GM12878 (cell line): ENCODE measurements at regions not wholly inside any gene's neighbourhood (a gene's known extent, or its start where the extent isn't known, plus 50 kb on each side); places are given as distances from the start of the nearest gene placed in this dataset.

ENCODE experiments used
- ATAC-seq: fragments of 200-7000 bp; cut with Tn5 transposase; 3 replicates; pipeline ENCODE4 v1.9.1; 2020; ENCODE audit warnings: mild to moderate bottlenecking, moderate library complexity
- BruUV-seq: library from RNA; stranded (reverse); fragments of 400-500 nt; replicated peaks from 2 replicates; lab custom pipeline; 2021; lab: Mats Ljungman, UMichigan
- CTCF ChIA-PET: fragments of 300-600 bp; sonication (Branson Sonifier 250); formaldehyde crosslinking; extraction: SDS; loops from one replicate; lab custom pipeline; 2021; ENCODE audit warnings: inconsistent platforms; lab: Yijun Ruan, JAX
- POLR2A ChIA-PET: fragments of 350-600 bp; formaldehyde crosslinking; extraction: SDS; loops from one replicate; lab custom pipeline; 2021; ENCODE audit warnings: inconsistent platforms; lab: Charles Lee
- RAD21 ChIA-PET: fragments of 300-600 bp; sonication (Branson Sonifier 250); formaldehyde crosslinking; loops from one replicate; lab custom pipeline; 2023; ENCODE audit warnings: antibody characterized with exemption; ENCODE audit not compliant: unreplicated experiment; lab: Charles Lee
- SMC1A ChIA-PET: fragments of 300-600 bp; sonication (Branson Sonifier 250); formaldehyde crosslinking; loops from one replicate; lab custom pipeline; 2023; ENCODE audit not compliant: unreplicated experiment, uncharacterized antibody; lab: Charles Lee
- DNase-seq: peaks from one replicate; pipeline ENCODE4 v3.0.0-alpha.2; 2011; ENCODE audit warnings: low read depth, low spot score
- FAIRE-seq: peaks from 3 replicates; lab custom pipeline; 2011; peaks lifted over from hg19 to GRCh38; lab: Jason Lieb, UNC
- H2AFZ ChIP-seq: 2 replicates; pipeline ENCODE4 v1.6.0; 2011; ENCODE audit warnings: low read depth, low read length, control low read depth; ENCODE audit not compliant: control insufficient read depth
- H3K27ac ChIP-seq: 2 replicates; pipeline ENCODE4 v1.5.1; 2011; ENCODE audit warnings: control low read depth; ENCODE audit not compliant: control insufficient read depth, insufficient read depth
- H3K27me3 ChIP-seq, 2 experiments: replicated peaks in 1 of 2; 2 replicates each; pipeline versions ENCODE4 v1.6.0 to v1.6.1; 2011; ENCODE audit warnings: low read length in 1 of 2; ENCODE audit not compliant: control insufficient read depth in 2 of 2, insufficient read depth in 2 of 2
- H3K36me3 ChIP-seq, 2 experiments: 2 replicates each; pipeline ENCODE4 v1.5.1; 2011; ENCODE audit warnings: low read length in 1 of 2; ENCODE audit not compliant: control insufficient read depth in 2 of 2, insufficient read depth in 2 of 2
- H3K4me1 ChIP-seq: 2 replicates; pipeline ENCODE4 v1.6.1; 2011; ENCODE audit warnings: mild to moderate bottlenecking, low read length, moderate library complexity, mixed read lengths; ENCODE audit not compliant: control insufficient read depth, insufficient read depth
- H3K4me2 ChIP-seq: 2 replicates; pipeline ENCODE4 v1.6.0; 2011; ENCODE audit warnings: control low read depth; ENCODE audit not compliant: control insufficient read depth, insufficient read depth
- H3K4me3 ChIP-seq: fragments of 200-600 bp; sonication (generic); 2 replicates; pipeline ENCODE4 v1.5.1; 2016
- H3K79me2 ChIP-seq: 2 replicates; pipeline ENCODE4 v1.6.0; 2011; ENCODE audit warnings: low read length; ENCODE audit not compliant: control insufficient read depth, insufficient read depth
- H3K9ac ChIP-seq: 2 replicates; pipeline ENCODE4 v1.8.0; 2011; ENCODE audit warnings: low read length, control low read depth, mixed read lengths; ENCODE audit not compliant: control insufficient read depth, insufficient read depth
- H3K9me3 ChIP-seq: replicated peaks from 3 replicates; pipeline ENCODE4 v1.5.1; 2011; ENCODE audit warnings: mild to moderate bottlenecking, low read length; ENCODE audit not compliant: control insufficient read depth, insufficient read depth
- H4K20me1 ChIP-seq: 2 replicates; pipeline ENCODE4 v1.6.0; 2011; ENCODE audit not compliant: control insufficient read depth, insufficient read depth
- BRCA1 ChIP-seq: IDR thresholded peaks from 2 replicates; pipeline ENCODE4 v1.6.1; 2011; ENCODE audit warnings: low read depth, low read length, improper control_type of control experiment
- CHD4 ChIP-seq: fragments of 200-600 bp; sonication (generic); IDR thresholded peaks from 2 replicates; pipeline ENCODE4 v1.6.1; 2016; ENCODE audit warnings: mild to moderate bottlenecking
- MTA3 ChIP-seq: IDR thresholded peaks from 2 replicates; pipeline ENCODE4 v1.6.1; 2012; ENCODE audit warnings: low read length, inconsistent platforms, borderline replicate concordance
- MYC ChIP-seq: IDR thresholded peaks from 2 replicates; pipeline ENCODE4 v1.6.1; 2011; ENCODE audit warnings: mild to moderate bottlenecking, low read length, moderate library complexity, inconsistent platforms; ENCODE audit not compliant: insufficient read depth, insufficient replicate concordance, insufficient read length, severe bottlenecking
- NRF1 ChIP-seq: conservative IDR thresholded peaks from 2 replicates; pipeline ENCODE4 v1.6.1; 2011; ENCODE audit warnings: mild to moderate bottlenecking, low read depth, low read length, improper control_type of control experiment
- RAD51 ChIP-seq: fragments of 450-650 bp; IDR thresholded peaks from 2 replicates; pipeline ENCODE4 v1.6.1; 2016; ENCODE audit warnings: moderate library complexity, mild to moderate bottlenecking, inconsistent platforms
- RB1 ChIP-seq: fragments of 450-650 bp; formaldehyde crosslinking; IDR thresholded peaks from 2 replicates; pipeline ENCODE4 v1.6.1; 2017; ENCODE audit warnings: mild to moderate bottlenecking, borderline replicate concordance
- SMARCA5 ChIP-seq: fragments of 450-650 bp; IDR thresholded peaks from 2 replicates; pipeline ENCODE4 v1.6.1; 2017; ENCODE audit warnings: mild to moderate bottlenecking
- SP1 ChIP-seq: IDR thresholded peaks from one replicate; pipeline ENCODE4 v1.6.1; 2011; ENCODE audit warnings: low read depth, low read length
- ZNF274 ChIP-seq: IDR thresholded peaks from one replicate; pipeline ENCODE4 v1.8.0; 2011; ENCODE audit not compliant: insufficient read length, insufficient read depth
- WGBS: methylation state at CpG from one replicate; pipeline ENCODE4 v1.1.6; 2016; ENCODE audit warnings: low lambda C conversion rate; ENCODE audit not compliant: insufficient replicate concordance, insufficient coverage; ENCODE audit errors: missing lambda C conversion rate; 5-methylcytosine and 5-hydroxymethylcytosine counted together
- in situ Hi-C: fragments of 300-500 bp; cut with MboI; formaldehyde crosslinking; loops from 9 replicates; pipeline ENCODE4 v1.14.3; 2018; ENCODE audit warnings: mixed read lengths
- intact Hi-C: fragments of 100-400 bp; cut with micrococcal nuclease; formaldehyde crosslinking; loops from one replicate; pipeline ENCODE4 v1.14.2; 2022; ENCODE audit not compliant: unreplicated experiment
- TF ChIP-seq, protein P1 (sequence below): IDR thresholded peaks from 2 replicates; pipeline ENCODE4 v1.6.1; 2012; ENCODE audit warnings: low read depth, low read length, improper control_type of control experiment
- TF ChIP-seq, protein P2 (sequence below), 3 experiments: IDR thresholded peaks in 2 of 3; conservative IDR thresholded peaks in 1 of 3; 2 replicates each; pipeline ENCODE4 v1.5.1; 2011; ENCODE audit warnings: low read depth in 3 of 3, low read length in 3 of 3, mild to moderate bottlenecking in 3 of 3, control low read depth in 2 of 3, moderate library complexity in 2 of 3, inconsistent platforms in 1 of 3, mixed read lengths in 1 of 3; ENCODE audit not compliant: control insufficient read depth in 2 of 3, insufficient read depth in 1 of 3; ENCODE audit errors: extremely low read depth in 1 of 3
- TF ChIP-seq, protein P3 (sequence below): fragments of 450-650 bp; IDR thresholded peaks from 2 replicates; pipeline ENCODE4 v1.6.1; 2017; ENCODE audit warnings: low read depth, mild to moderate bottlenecking, moderate library complexity
- TF ChIP-seq, protein P4 (sequence below): fragments of 450-650 bp; IDR thresholded peaks from 2 replicates; pipeline ENCODE4 v1.6.1; 2017; ENCODE audit warnings: mild to moderate bottlenecking
- TF ChIP-seq, protein P5 (sequence below): IDR thresholded peaks from 2 replicates; pipeline ENCODE4 v1.6.1; 2012; ENCODE audit warnings: low read length, inconsistent platforms

DNA sequence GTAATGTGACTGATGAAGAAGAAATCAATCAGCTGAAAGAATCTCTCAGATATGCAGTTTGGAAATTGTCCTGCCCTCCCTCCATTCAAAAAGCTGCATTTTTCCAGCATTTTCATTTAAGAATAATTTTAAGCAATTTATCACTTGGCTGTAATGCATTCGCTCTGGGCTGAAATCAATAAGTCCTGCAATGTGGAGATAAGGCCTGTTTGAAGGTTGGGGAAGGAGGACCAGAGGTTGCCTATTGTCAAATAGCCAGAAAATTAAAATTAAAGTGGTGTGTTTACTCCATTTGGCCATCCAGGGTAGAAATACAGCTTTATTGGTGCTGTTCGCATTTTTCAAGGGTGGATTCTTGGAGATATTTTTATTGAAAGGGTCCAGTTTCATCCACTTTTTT lies 187.6 kb upstream of the NFIA start:
- no peaks in the 10 kb centered on the region for H3K4me1 ChIP-seq
- intact Hi-C loops: no loop called here
- no peak overlapping the region for H2AFZ ChIP-seq
- 20% methylated on average over 2 of the region's 2 CpGs for WGBS
- no peaks in the 10 kb centered on the region for H4K20me1 ChIP-seq
- no peak for DNase-seq
- RAD21 ChIA-PET: no interaction called here
- no peak for FAIRE-seq
- no peak for TF ChIP-seq BRCA1
- no peak for TF ChIP-seq ZNF274
- no peak for TF ChIP-seq SMARCA5
- no peak for TF ChIP-seq MTA3
- no peak for TF ChIP-seq CHD4
- TF ChIP-seq NRF1: no peak
- TF ChIP-seq, protein P1, sequence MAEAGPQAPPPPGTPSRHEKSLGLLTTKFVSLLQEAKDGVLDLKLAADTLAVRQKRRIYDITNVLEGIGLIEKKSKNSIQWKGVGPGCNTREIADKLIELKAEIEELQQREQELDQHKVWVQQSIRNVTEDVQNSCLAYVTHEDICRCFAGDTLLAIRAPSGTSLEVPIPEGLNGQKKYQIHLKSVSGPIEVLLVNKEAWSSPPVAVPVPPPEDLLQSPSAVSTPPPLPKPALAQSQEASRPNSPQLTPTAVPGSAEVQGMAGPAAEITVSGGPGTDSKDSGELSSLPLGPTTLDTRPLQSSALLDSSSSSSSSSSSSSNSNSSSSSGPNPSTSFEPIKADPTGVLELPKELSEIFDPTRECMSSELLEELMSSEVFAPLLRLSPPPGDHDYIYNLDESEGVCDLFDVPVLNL: no peak
- TF ChIP-seq, protein P2, sequence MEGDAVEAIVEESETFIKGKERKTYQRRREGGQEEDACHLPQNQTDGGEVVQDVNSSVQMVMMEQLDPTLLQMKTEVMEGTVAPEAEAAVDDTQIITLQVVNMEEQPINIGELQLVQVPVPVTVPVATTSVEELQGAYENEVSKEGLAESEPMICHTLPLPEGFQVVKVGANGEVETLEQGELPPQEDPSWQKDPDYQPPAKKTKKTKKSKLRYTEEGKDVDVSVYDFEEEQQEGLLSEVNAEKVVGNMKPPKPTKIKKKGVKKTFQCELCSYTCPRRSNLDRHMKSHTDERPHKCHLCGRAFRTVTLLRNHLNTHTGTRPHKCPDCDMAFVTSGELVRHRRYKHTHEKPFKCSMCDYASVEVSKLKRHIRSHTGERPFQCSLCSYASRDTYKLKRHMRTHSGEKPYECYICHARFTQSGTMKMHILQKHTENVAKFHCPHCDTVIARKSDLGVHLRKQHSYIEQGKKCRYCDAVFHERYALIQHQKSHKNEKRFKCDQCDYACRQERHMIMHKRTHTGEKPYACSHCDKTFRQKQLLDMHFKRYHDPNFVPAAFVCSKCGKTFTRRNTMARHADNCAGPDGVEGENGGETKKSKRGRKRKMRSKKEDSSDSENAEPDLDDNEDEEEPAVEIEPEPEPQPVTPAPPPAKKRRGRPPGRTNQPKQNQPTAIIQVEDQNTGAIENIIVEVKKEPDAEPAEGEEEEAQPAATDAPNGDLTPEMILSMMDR (IDR thresholded peaks at IDR 0.05 in 2 of 3, conservative IDR thresholded peaks at IDR 0.05 in 1 of 3; ENCODE audit: control insufficient read depth in 2 of 3, extremely low read depth in 1 of 3, insufficient read depth in 1 of 3, low read depth in 3 of 3, low read length in 3 of 3): no peak
- no peak for TF ChIP-seq MYC
- TF ChIP-seq, protein P3, sequence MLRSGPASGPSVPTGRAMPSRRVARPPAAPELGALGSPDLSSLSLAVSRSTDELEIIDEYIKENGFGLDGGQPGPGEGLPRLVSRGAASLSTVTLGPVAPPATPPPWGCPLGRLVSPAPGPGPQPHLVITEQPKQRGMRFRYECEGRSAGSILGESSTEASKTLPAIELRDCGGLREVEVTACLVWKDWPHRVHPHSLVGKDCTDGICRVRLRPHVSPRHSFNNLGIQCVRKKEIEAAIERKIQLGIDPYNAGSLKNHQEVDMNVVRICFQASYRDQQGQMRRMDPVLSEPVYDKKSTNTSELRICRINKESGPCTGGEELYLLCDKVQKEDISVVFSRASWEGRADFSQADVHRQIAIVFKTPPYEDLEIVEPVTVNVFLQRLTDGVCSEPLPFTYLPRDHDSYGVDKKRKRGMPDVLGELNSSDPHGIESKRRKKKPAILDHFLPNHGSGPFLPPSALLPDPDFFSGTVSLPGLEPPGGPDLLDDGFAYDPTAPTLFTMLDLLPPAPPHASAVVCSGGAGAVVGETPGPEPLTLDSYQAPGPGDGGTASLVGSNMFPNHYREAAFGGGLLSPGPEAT: no peak
- TF ChIP-seq, protein P4, sequence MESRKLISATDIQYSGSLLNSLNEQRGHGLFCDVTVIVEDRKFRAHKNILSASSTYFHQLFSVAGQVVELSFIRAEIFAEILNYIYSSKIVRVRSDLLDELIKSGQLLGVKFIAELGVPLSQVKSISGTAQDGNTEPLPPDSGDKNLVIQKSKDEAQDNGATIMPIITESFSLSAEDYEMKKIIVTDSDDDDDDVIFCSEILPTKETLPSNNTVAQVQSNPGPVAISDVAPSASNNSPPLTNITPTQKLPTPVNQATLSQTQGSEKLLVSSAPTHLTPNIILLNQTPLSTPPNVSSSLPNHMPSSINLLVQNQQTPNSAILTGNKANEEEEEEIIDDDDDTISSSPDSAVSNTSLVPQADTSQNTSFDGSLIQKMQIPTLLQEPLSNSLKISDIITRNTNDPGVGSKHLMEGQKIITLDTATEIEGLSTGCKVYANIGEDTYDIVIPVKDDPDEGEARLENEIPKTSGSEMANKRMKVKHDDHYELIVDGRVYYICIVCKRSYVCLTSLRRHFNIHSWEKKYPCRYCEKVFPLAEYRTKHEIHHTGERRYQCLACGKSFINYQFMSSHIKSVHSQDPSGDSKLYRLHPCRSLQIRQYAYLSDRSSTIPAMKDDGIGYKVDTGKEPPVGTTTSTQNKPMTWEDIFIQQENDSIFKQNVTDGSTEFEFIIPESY: no peak
- TF ChIP-seq RAD51: no peak
- TF ChIP-seq, protein P5, sequence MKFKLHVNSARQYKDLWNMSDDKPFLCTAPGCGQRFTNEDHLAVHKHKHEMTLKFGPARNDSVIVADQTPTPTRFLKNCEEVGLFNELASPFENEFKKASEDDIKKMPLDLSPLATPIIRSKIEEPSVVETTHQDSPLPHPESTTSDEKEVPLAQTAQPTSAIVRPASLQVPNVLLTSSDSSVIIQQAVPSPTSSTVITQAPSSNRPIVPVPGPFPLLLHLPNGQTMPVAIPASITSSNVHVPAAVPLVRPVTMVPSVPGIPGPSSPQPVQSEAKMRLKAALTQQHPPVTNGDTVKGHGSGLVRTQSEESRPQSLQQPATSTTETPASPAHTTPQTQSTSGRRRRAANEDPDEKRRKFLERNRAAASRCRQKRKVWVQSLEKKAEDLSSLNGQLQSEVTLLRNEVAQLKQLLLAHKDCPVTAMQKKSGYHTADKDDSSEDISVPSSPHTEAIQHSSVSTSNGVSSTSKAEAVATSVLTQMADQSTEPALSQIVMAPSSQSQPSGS: no peak
- TF ChIP-seq SP1: no peak
- no peak for TF ChIP-seq RB1
- POLR2A ChIA-PET: no interaction called here
- no peaks in the 10 kb centered on the region for H3K36me3 ChIP-seq
- no peaks in the 10 kb centered on the region for H3K27me3 ChIP-seq
- no peak overlapping the region for H3K4me3 ChIP-seq
- H3K27ac ChIP-seq: no peak overlapping the region
- no peaks in the 10 kb centered on the region for H3K79me2 ChIP-seq
- BruUV-seq: no TSS peak
- SMC1A ChIA-PET: no interaction called here
- no peaks in the 10 kb centered on the region for H3K9me3 ChIP-seq
- CTCF ChIA-PET: interaction anchor here (0.9 kb wide), 1 partner anchor 17 kb away, joined by 3 read pairs; no protein-coding TSS in a partner anchor
- no peak overlapping the region for H3K9ac ChIP-seq
- H3K4me2 ChIP-seq: no peak overlapping the region
- ATAC-seq: no peak
- in situ Hi-C loops: no loop called here
